ENCODE measurements at regions not wholly inside any gene's neighbourhood (a gene's known extent, or its start where the extent isn't known, plus 50 kb on each side); places are given as distances from the start of the nearest gene placed in this dataset.
"Not testable (repeated sequence)": the region's sequence is repeated elsewhere in the genome, so short reads cannot be mapped to it uniquely, and the experiment has no call there.

DNA sequence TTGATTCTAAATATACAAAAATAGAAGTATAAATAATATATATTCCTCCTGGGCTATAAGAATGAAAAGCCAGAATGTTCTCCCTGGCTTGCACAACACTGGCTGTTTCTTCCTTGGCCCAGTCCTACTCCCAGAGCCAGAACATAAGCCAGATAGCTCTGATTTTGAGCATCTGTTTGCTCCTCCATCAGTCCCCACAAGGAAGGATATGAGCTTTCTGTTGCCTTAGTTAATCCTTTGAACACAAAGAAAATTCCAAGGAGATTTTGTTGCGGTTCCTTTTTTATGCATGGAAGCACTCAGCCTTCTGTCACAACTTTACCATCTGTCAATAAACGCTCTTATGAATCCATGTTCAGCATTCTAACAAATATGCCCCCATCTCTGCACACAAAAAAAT is 361.8 kb downstream of the IPMK start:
- no peak overlapping the region for H3K9ac ChIP-seq (ENCODE audit: low read depth, low read length)
- no peaks in the 10 kb centered on the region for H3K4me1 ChIP-seq (ENCODE audit: insufficient read depth, low read length)
- no peaks in the 10 kb centered on the region for H3K36me3 ChIP-seq (ENCODE audit: insufficient read depth, low read length)
- no peak overlapping the region for H3K27ac ChIP-seq (ENCODE audit: low read depth, low read length)
- no peaks in the 10 kb centered on the region for H3K27me3 ChIP-seq (ENCODE audit: insufficient read depth, low read length)
- H3K9me3 ChIP-seq (ENCODE audit: insufficient read depth, low read depth, low read length), result 0 out of 2 replicates have a peak, but pooled peaks cover 3% of the 10 kb centered on the region
- H3K4me3 ChIP-seq (ENCODE audit: low read length), result no peak overlapping the region
- 89% methylated on average over 2 of the region's 2 CpGs for WGBS

DNA sequence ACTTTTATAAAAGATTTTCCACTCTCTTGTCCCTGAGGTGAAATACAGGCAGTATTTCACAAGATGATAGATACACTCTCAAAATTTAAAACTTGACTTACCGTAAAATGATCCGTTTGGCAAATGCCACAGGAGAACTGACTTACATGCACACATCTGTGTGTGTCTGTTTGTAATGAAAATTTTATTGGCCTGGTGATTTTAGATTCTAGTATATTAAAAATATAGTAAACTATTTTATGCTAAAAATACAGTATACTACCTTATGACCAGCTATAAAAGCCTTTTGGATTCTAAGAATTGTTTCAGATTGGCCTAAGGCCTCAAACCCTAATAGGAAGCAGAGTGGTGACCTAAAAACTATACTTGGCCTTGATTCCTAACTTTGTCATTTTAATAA is 362.7 kb downstream of the IPMK start:
- no peaks in the 10 kb centered on the region for H3K4me1 ChIP-seq (ENCODE audit: insufficient read depth, low read length)
- no peaks in the 10 kb centered on the region for H3K36me3 ChIP-seq (ENCODE audit: insufficient read depth, low read length)
- H3K4me3 ChIP-seq (ENCODE audit: low read length), result no peak overlapping the region
- H3K27ac ChIP-seq (ENCODE audit: low read depth, low read length), result no peak overlapping the region
- no peak overlapping the region for H3K9ac ChIP-seq (ENCODE audit: low read depth, low read length)
- H3K9me3 ChIP-seq (ENCODE audit: insufficient read depth, low read depth, low read length), result 0 out of 2 replicates have a peak, but pooled peaks cover 3% of the 10 kb centered on the region
- no peaks in the 10 kb centered on the region for H3K27me3 ChIP-seq (ENCODE audit: insufficient read depth, low read length)
- WGBS, result 100% methylated on average over 2 of the region's 2 CpGs

- 92% methylated on average over 4 of the region's 4 CpGs for WGBS
- Histone ChIP-seq H3K9me3 (ENCODE audit: insufficient read depth, low read depth, low read length) (0 out of 2 replicates have a peak, but pooled peaks cover 3% of the 10 kb centered on the region), H3K27me3 (ENCODE audit: insufficient read depth, low read length) (no peaks in the 10 kb centered on the region), H3K4me1 (ENCODE audit: insufficient read depth, low read length) (peaks cover 3% of the 10 kb centered on the region; the same call in 1 of the 2 replicates), H3K4me3 (ENCODE audit: low read length) (no peak overlapping the region), H3K9ac (ENCODE audit: low read depth, low read length) (no peak overlapping the region), H3K27ac (ENCODE audit: low read depth, low read length) (no peak overlapping the region), H3K36me3 (ENCODE audit: insufficient read depth, low read length) (no peaks in the 10 kb centered on the region)
These were observed 369.5 kb downstream of the IPMK start for GRCh38 chr10:57898231-57898630.

DNA sequence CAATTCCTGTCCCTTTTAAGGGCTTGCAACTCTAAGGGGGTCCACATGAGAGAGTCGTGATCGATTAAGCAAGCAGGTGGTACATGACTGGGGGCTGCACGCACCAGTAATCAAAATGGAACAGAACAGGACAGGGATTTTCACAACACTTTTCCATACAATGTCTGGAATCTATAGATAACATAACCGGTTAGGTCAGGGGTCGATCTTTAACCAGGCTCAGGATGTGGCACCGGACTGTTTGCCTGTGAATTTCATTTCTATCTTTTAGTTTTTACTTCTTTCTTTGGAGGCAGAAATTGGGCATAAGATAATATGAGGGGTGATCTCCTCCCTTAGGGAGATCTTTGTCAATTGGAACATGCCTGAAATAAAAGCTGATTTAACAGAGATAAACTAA is 370.1 kb downstream of the IPMK start:
- no peaks in the 10 kb centered on the region for H3K36me3 ChIP-seq (ENCODE audit: insufficient read depth, low read length)

GRCh38 chr10:57894361-57894760 is 373.3 kb downstream of the IPMK start:
- H3K9me3 ChIP-seq (ENCODE audit: insufficient read depth, low read depth, low read length), result peaks cover 6% of the 10 kb centered on the region; the same call in 1 of the 2 replicates
- no peaks in the 10 kb centered on the region for H3K27me3 ChIP-seq (ENCODE audit: insufficient read depth, low read length)
- no peak overlapping the region for H3K9ac ChIP-seq (ENCODE audit: low read depth, low read length)
- H3K27ac ChIP-seq (ENCODE audit: low read depth, low read length), result no peak overlapping the region
- H3K4me3 ChIP-seq (ENCODE audit: low read length), result no peak overlapping the region
- no peaks in the 10 kb centered on the region for H3K36me3 ChIP-seq (ENCODE audit: insufficient read depth, low read length)
- H3K4me1 ChIP-seq (ENCODE audit: insufficient read depth, low read length), result peaks cover 3% of the 10 kb centered on the region; the same call in 1 of the 2 replicates

More for the DNA sequence above, 370.1 kb downstream of the IPMK start:
- Histone ChIP-seq H3K9me3 (ENCODE audit: insufficient read depth, low read depth, low read length) (0 out of 2 replicates have a peak, but pooled peaks cover 3% of the 10 kb centered on the region), H3K4me1 (ENCODE audit: insufficient read depth, low read length) (peaks cover 3% of the 10 kb centered on the region; the same call in 1 of the 2 replicates), H3K9ac (ENCODE audit: low read depth, low read length) (no peak overlapping the region), H3K27me3 (ENCODE audit: insufficient read depth, low read length) (no peaks in the 10 kb centered on the region), H3K27ac (ENCODE audit: low read depth, low read length) (no peak overlapping the region), H3K4me3 (ENCODE audit: low read length) (no peak overlapping the region)
- 94% methylated on average over 6 of the region's 6 CpGs for WGBS

DNA sequence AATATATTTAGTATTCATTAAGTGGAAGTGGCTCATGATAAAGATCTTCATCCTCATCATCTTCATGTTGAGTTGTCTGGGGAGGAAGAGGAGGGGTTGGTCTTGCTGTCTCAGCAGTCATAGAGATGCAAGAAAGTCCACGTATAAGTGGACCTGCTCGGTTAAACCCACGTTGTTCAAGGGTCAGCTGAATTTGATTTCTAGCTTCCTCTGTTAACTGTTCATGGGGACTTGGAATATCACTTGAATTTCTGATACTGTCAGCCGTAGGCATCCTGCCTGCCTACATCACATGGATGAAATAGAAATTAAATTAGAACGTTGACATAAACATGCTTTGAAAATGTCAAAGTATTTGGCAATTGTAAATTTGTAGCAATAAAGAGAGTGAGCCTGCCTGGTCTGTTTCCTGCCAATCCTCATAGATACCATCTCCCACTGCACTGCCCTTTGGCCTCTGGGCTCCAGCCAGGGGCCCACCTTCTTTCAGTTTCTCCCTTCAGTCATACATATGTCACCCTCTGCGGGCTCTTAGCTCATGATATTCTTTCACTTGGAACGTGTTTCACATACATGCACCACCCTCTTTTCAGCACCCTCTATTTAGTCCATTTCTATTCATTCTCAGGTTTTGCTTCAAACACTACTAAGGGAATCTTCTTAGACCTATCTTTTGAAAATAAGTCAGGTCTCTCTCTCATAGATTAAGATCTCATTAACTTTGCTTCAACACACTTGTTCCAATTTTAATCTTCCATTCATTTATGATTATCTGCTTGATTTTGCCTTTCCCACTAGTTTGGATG is 376.3 kb downstream of the IPMK start:
- Histone ChIP-seq H3K9me3 (ENCODE audit: insufficient read depth, low read depth, low read length) (peaks cover 6% of the 10 kb centered on the region; the same call in 1 of the 2 replicates), H3K4me1 (ENCODE audit: insufficient read depth, low read length) (peaks cover 3% of the 10 kb centered on the region; the same call in 1 of the 2 replicates), H3K36me3 (ENCODE audit: insufficient read depth, low read length) (no peaks in the 10 kb centered on the region), H3K27ac (ENCODE audit: low read depth, low read length) (no peak overlapping the region), H3K9ac (ENCODE audit: low read depth, low read length) (no peak overlapping the region), H3K27me3 (ENCODE audit: insufficient read depth, low read length) (no peaks in the 10 kb centered on the region), H3K4me3 (ENCODE audit: low read length) (no peak overlapping the region)
- WGBS, result 95% methylated on average over 7 of the region's 7 CpGs

DNA sequence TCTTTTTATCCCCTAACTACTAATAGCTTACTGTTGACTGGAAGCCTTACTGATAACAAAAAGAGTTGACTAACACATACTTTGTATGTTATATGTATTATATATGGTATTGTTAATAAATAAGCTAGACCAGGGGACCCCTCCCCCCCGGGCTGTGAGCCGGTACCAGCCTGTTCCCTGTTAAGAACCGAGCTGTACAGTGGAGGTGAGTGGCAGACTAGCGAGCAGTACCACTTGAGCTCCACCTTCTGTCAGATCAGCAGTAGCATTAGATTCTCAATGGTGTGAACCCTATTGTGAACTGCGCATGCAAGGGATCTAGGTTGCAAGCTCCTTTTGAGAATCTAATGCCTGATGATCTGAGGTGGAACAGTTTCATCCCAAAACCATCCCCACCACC is 377.0 kb downstream of the IPMK start:
- no peak overlapping the region for H3K27ac ChIP-seq (ENCODE audit: low read depth, low read length)
- H3K9me3 ChIP-seq (ENCODE audit: insufficient read depth, low read depth, low read length), result peaks cover 6% of the 10 kb centered on the region; the same call in 1 of the 2 replicates
- 97% methylated on average over 5 of the region's 5 CpGs for WGBS
- no peaks in the 10 kb centered on the region for H3K36me3 ChIP-seq (ENCODE audit: insufficient read depth, low read length)
- no peak overlapping the region for H3K9ac ChIP-seq (ENCODE audit: low read depth, low read length)
- H3K4me3 ChIP-seq (ENCODE audit: low read length), result no peak overlapping the region
- peaks cover 3% of the 10 kb centered on the region; the same call in 1 of the 2 replicates for H3K4me1 ChIP-seq (ENCODE audit: insufficient read depth, low read length)
- no peaks in the 10 kb centered on the region for H3K27me3 ChIP-seq (ENCODE audit: insufficient read depth, low read length)

DNA sequence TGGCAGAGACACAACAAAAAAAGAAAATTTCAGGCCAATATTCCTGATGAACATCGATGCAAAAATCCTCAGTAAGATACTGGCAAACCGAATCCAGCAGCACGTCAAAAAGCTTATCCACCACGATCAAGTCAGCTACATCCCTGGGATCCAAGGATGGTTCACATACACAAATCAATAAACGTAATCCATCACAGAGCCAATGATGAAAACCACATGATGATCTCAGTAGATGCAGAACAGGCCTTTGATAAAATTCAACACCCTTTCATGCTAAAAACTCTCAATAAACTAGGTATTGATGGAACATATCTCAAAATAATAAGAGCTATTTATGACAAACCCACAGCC is 382.1 kb downstream of the IPMK start:
- 99% methylated on average over 5 of the region's 5 CpGs for WGBS
- H3K9ac ChIP-seq (ENCODE audit: low read depth, low read length); H3K27me3 ChIP-seq (ENCODE audit: insufficient read depth, low read length); H3K27ac ChIP-seq (ENCODE audit: low read depth, low read length); H3K9me3 ChIP-seq (ENCODE audit: insufficient read depth, low read depth, low read length); H3K4me1 ChIP-seq (ENCODE audit: insufficient read depth, low read length); H3K4me3 ChIP-seq (ENCODE audit: low read length); H3K36me3 ChIP-seq (ENCODE audit: insufficient read depth, low read length): not testable (repeated sequence)

DNA sequence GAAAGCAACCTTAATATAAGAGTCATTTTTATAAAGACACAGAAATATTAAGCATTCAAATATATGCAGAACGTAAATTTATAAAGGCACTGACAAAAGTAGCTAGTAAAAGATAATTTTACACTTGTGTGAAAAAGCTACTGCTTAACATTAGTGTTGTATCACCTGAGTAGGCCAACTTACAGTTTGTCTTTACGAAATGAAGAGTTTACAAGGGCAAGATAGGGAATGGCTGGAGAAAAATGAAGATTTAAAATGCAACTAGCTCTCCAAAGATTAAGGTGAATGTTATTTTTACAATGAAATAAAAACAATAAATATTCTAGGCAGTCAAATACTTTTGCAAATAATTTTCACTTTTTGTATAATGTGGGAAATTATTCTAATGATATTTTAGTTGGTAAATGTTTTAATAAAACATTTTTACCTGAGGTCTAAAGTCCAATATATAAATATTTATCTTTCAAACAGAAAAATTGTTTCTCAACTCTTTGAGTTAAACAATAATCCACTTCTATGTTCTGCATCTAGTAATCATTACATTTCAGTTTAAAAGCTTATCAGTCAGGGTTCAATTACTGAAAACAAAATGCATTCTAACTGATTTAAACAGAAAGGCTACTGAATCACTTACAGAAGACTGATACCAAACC is 382.6 kb downstream of the IPMK start:
- Histone ChIP-seq H3K27me3 (ENCODE audit: insufficient read depth, low read length) (no peaks in the 10 kb centered on the region), H3K27ac (ENCODE audit: low read depth, low read length) (no peak overlapping the region), H3K36me3 (ENCODE audit: insufficient read depth, low read length) (no peaks in the 10 kb centered on the region), H3K4me1 (ENCODE audit: insufficient read depth, low read length) (no peaks in the 10 kb centered on the region), H3K9me3 (ENCODE audit: insufficient read depth, low read depth, low read length) (no peaks in the 10 kb centered on the region), H3K4me3 (ENCODE audit: low read length) (no peak overlapping the region), H3K9ac (ENCODE audit: low read depth, low read length) (no peak overlapping the region)
- 100% methylated on average over 2 of the region's 2 CpGs for WGBS

- no peaks in the 10 kb centered on the region for H3K36me3 ChIP-seq (ENCODE audit: insufficient read depth, low read length)
- WGBS, result 100% methylated on average over 1 of the region's 2 CpGs
- H3K27ac ChIP-seq (ENCODE audit: low read depth, low read length), result no peak overlapping the region
- H3K27me3 ChIP-seq (ENCODE audit: insufficient read depth, low read length), result no peaks in the 10 kb centered on the region
- no peaks in the 10 kb centered on the region for H3K4me1 ChIP-seq (ENCODE audit: insufficient read depth, low read length)
- H3K9ac ChIP-seq (ENCODE audit: low read depth, low read length), result no peak overlapping the region
- H3K4me3 ChIP-seq (ENCODE audit: low read length), result no peak overlapping the region
- H3K9me3 ChIP-seq (ENCODE audit: insufficient read depth, low read depth, low read length), result no peaks in the 10 kb centered on the region
These were observed 383.3 kb downstream of the IPMK start for GRCh38 chr10:57884407-57884806.

GRCh38 chr10:57880446-57881227 is 387.1 kb downstream of the IPMK start:
- 75% methylated on average over 1 of the region's 1 CpG for WGBS
- Histone ChIP-seq H3K9me3 (ENCODE audit: insufficient read depth, low read depth, low read length) (no peaks in the 10 kb centered on the region), H3K4me1 (ENCODE audit: insufficient read depth, low read length) (no peaks in the 10 kb centered on the region), H3K9ac (ENCODE audit: low read depth, low read length) (no peak overlapping the region), H3K36me3 (ENCODE audit: insufficient read depth, low read length) (no peaks in the 10 kb centered on the region), H3K27me3 (ENCODE audit: insufficient read depth, low read length) (no peaks in the 10 kb centered on the region), H3K27ac (ENCODE audit: low read depth, low read length) (no peak overlapping the region), H3K4me3 (ENCODE audit: low read length) (no peak overlapping the region)
